HEK293 (cell line): ENCODE measurements at regions not wholly inside any gene's neighbourhood (a gene's known extent, or its start where the extent isn't known, plus 50 kb on each side); places are given as distances from the start of the nearest gene placed in this dataset.
A peak's percentile ranks its signal among the peaks of the same experiment; 100 is the strongest.

Source experiments
- FEZF1 ChIP-seq: fragments of 450-650 bp; formaldehyde crosslinking; IDR thresholded peaks from 2 replicates; pipeline ENCODE4 v1.5.1; 2016; ENCODE audit warnings: missing biosample characterization, missing genetic modification characterization
- KLF1 ChIP-seq: fragments of 450-650 bp; formaldehyde crosslinking; IDR thresholded peaks from 2 replicates; pipeline ENCODE4 v1.5.1; 2016; ENCODE audit warnings: missing biosample characterization, missing genetic modification characterization
- KLF17 ChIP-seq: fragments of 450-650 bp; formaldehyde crosslinking; IDR thresholded peaks from 2 replicates; pipeline ENCODE4 v1.5.1; 2016; ENCODE audit warnings: missing biosample characterization, missing genetic modification characterization
- PRDM4 ChIP-seq: fragments of 450-650 bp; formaldehyde crosslinking; IDR thresholded peaks from 2 replicates; pipeline ENCODE4 v1.5.1; 2017; ENCODE audit warnings: missing biosample characterization, missing genetic modification characterization
- TSHZ1 ChIP-seq: fragments of 450-650 bp; formaldehyde crosslinking; IDR thresholded peaks from 2 replicates; pipeline ENCODE4 v1.5.1; 2016; ENCODE audit warnings: missing biosample characterization, missing genetic modification characterization, borderline replicate concordance
- ZBTB44 ChIP-seq: fragments of 450-650 bp; IDR thresholded peaks from 2 replicates; pipeline ENCODE4 v1.5.1; 2018; ENCODE audit warnings: missing biosample characterization, mild to moderate bottlenecking, missing genetic modification characterization
- ZNF112 ChIP-seq: fragments of 450-650 bp; formaldehyde crosslinking; IDR thresholded peaks from 2 replicates; pipeline ENCODE4 v1.5.0; 2017; ENCODE audit warnings: missing biosample characterization, missing genetic modification characterization
- ZNF184 ChIP-seq: fragments of 450-650 bp; IDR thresholded peaks from 2 replicates; pipeline ENCODE4 v1.5.1; 2018; ENCODE audit warnings: missing biosample characterization, mild to moderate bottlenecking, missing genetic modification characterization
- ZNF221 ChIP-seq: fragments of 450-650 bp; formaldehyde crosslinking; IDR thresholded peaks from 2 replicates; pipeline ENCODE4 v1.5.1; 2017; ENCODE audit warnings: missing biosample characterization, missing genetic modification characterization, borderline replicate concordance
- ZNF600 ChIP-seq: fragments of 450-650 bp; formaldehyde crosslinking; IDR thresholded peaks from 2 replicates; pipeline ENCODE4 v1.5.1; 2016; ENCODE audit warnings: missing biosample characterization, missing genetic modification characterization
- ZNF621 ChIP-seq: fragments of 450-650 bp; formaldehyde crosslinking; IDR thresholded peaks from 2 replicates; pipeline ENCODE4 v1.5.1; 2017; ENCODE audit warnings: missing biosample characterization, missing genetic modification characterization
- ZNF639 ChIP-seq: fragments of 450-650 bp; formaldehyde crosslinking; IDR thresholded peaks from 2 replicates; pipeline ENCODE4 v1.5.1; 2016; ENCODE audit warnings: missing biosample characterization, missing genetic modification characterization
- ZNF645 ChIP-seq: fragments of 450-650 bp; formaldehyde crosslinking; IDR thresholded peaks from 2 replicates; pipeline ENCODE4; 2016; ENCODE audit warnings: missing biosample characterization, missing genetic modification characterization
- ZSCAN30 ChIP-seq: fragments of 450-650 bp; IDR thresholded peaks from 2 replicates; pipeline ENCODE4 v1.5.1; 2018; ENCODE audit warnings: missing biosample characterization, mild to moderate bottlenecking, missing genetic modification characterization, moderate library complexity
- ZXDB ChIP-seq: fragments of 450-650 bp; formaldehyde crosslinking; IDR thresholded peaks from 2 replicates; pipeline ENCODE4 v1.5.1; 2016; ENCODE audit warnings: missing biosample characterization, missing genetic modification characterization

- TF ChIP-seq KLF1 (tag by site-specific recombination), result no peak
- no peak for TF ChIP-seq ZNF112 (tag by site-specific recombination)
- TF ChIP-seq ZNF600 (tag by site-specific recombination), result 0 out of 2 replicates have a peak, but pooled peaks have one; percentile 27
- no peak for TF ChIP-seq ZNF645
- peak; percentile 69 for TF ChIP-seq FEZF1 (tag by site-specific recombination)
- TF ChIP-seq ZSCAN30 (tag by site-specific recombination), result no peak
- 0 out of 2 replicates have a peak, but pooled peaks have one; percentile 29 for TF ChIP-seq ZNF184 (tag by site-specific recombination)
- no peak for TF ChIP-seq ZNF621
- TF ChIP-seq KLF17 (tag by site-specific recombination), result peak; percentile 80
- TF ChIP-seq TSHZ1, result no peak
- TF ChIP-seq ZBTB44, result 0 out of 2 replicates have a peak, but pooled peaks have one; percentile 24
- TF ChIP-seq ZNF639 (tag by site-specific recombination), result 0 out of 2 replicates have a peak, but pooled peaks have one; percentile 31
- TF ChIP-seq ZNF221, result no peak
- no peak for TF ChIP-seq PRDM4
- TF ChIP-seq ZXDB (tag by site-specific recombination), result peak; percentile 29; the same call in 1 of the 2 replicates
Measured at GRCh38 chr17:72338847-72339790, 218.3 kb downstream of the SOX9 start (continued).
